Fibroblast of lung (primary cell): ENCODE measurements at regions not wholly inside any gene's neighbourhood (a gene's known extent, or its start where the extent isn't known, plus 50 kb on each side); places are given as distances from the start of the nearest gene placed in this dataset.

Experiments
- DNase-seq, 2 donors: peaks; one replicate each; pipeline versions ENCODE4 v3.0.0 to v3.0.0-alpha.2; 2010; ENCODE audit warnings: low read depth in 2 of 2
- H2AFZ ChIP-seq: 2 replicates; pipeline ENCODE4 v1.5.1; 2012; ENCODE audit warnings: low read length, control low read depth, inconsistent platforms
- H3K27ac ChIP-seq: 2 replicates; pipeline ENCODE4 v1.5.1; 2011; ENCODE audit warnings: low read length, control low read depth; ENCODE audit not compliant: insufficient read depth
- H3K27me3 ChIP-seq: 2 replicates; pipeline ENCODE4 v1.5.1; 2011; ENCODE audit warnings: mild to moderate bottlenecking, low read length; ENCODE audit not compliant: control insufficient read depth, insufficient read depth
- H3K36me3 ChIP-seq: 2 replicates; pipeline ENCODE4 v1.5.1; 2011; ENCODE audit warnings: low read length; ENCODE audit not compliant: control insufficient read depth, insufficient read depth
- H3K4me1 ChIP-seq: 2 replicates; pipeline ENCODE4 v1.5.1; 2011; ENCODE audit warnings: low read length; ENCODE audit not compliant: control insufficient read depth, insufficient read depth; ENCODE audit errors: extremely low read depth
- H3K4me2 ChIP-seq: 2 replicates; pipeline ENCODE4 v1.5.1; 2011; ENCODE audit warnings: low read length, control low read depth; ENCODE audit not compliant: insufficient read depth; ENCODE audit errors: extremely low read depth
- H3K4me3 ChIP-seq, 4 experiments: fragments of 200-600 bp in 1 of 4; sonication (generic) in 1 of 4; replicated peaks in 1 of 4; 2 replicates each; pipeline ENCODE4 v1.5.1; 2011 to 2016; ENCODE audit warnings: low read length in 4 of 4, low read depth in 3 of 4, mild to moderate bottlenecking in 3 of 4, control low read depth in 2 of 4, inconsistent platforms in 1 of 4, mixed read lengths in 1 of 4; ENCODE audit not compliant: insufficient read depth in 1 of 4; ENCODE audit errors: control extremely low read depth in 1 of 4
- H3K79me2 ChIP-seq: 2 replicates; pipeline ENCODE4 v1.5.1; 2012; ENCODE audit warnings: mild to moderate bottlenecking, low read length, inconsistent platforms; ENCODE audit not compliant: control insufficient read depth, insufficient read depth
- H3K9ac ChIP-seq: 2 replicates; pipeline ENCODE4 v1.5.1; 2011; ENCODE audit warnings: mild to moderate bottlenecking, low read length, control low read depth; ENCODE audit not compliant: insufficient read depth
- H3K9me3 ChIP-seq: 2 replicates; pipeline ENCODE4 v1.5.1; 2012; ENCODE audit warnings: low read depth, low read length; ENCODE audit not compliant: control insufficient read depth, insufficient read depth
- H4K20me1 ChIP-seq: 2 replicates; pipeline ENCODE4 v1.5.1; 2011; ENCODE audit warnings: low read length; ENCODE audit not compliant: control insufficient read depth, insufficient read depth; ENCODE audit errors: extremely low read depth
- CTCF ChIP-seq, 2 donors: IDR thresholded peaks in 1 of 2; conservative IDR thresholded peaks in 1 of 2; 1 replicate in 1 of 2; 2 replicates in 1 of 2; pipeline ENCODE4 v1.5.1; 2011 to 2012; ENCODE audit warnings: low read length in 2 of 2, control low read depth in 1 of 2, inconsistent platforms in 1 of 2, low read depth in 1 of 2, mild to moderate bottlenecking in 1 of 2
- EZH2 ChIP-seq: IDR thresholded peaks from 2 replicates; pipeline ENCODE4 v1.5.1; 2012; ENCODE audit warnings: low read length, control low read depth, mild to moderate bottlenecking; ENCODE audit errors: missing control alignments

GRCh38 chr3:177574222-177574856, 377.1 kb upstream of the TBL1XR1 start:
- Histone ChIP-seq H3K4me2 (no peak overlapping the region), H3K27me3 (no peaks in the 10 kb centered on the region), H3K9ac (no peak overlapping the region), H3K9me3 (no peaks in the 10 kb centered on the region), H3K4me3 (no peak overlapping the region), H3K27ac (no peak overlapping the region), H3K79me2 (no peaks in the 10 kb centered on the region), H2AFZ (peak overlapping the region; percentile 29), H4K20me1 (no peaks in the 10 kb centered on the region), H3K4me1 (peaks cover 8% of the 10 kb centered on the region), H3K36me3 (no peaks in the 10 kb centered on the region)
- TF ChIP-seq CTCF (conservative IDR thresholded peaks at IDR 0.05 in 1 of 2, IDR thresholded peaks at IDR 0.05 in 1 of 2; ENCODE audit: low read depth in 1 of 2, low read length in 2 of 2) (no peak), EZH2 (no peak)
- DNase-seq = peak; percentile 67 to 92

GRCh38 chr3:177576746-177577145, 379.5 kb upstream of the TBL1XR1 start:
- DNase-seq = no peak
- no peak for TF ChIP-seq CTCF (conservative IDR thresholded peaks at IDR 0.05 in 1 of 2, IDR thresholded peaks at IDR 0.05 in 1 of 2; ENCODE audit: low read depth in 1 of 2, low read length in 2 of 2)
- no peak for TF ChIP-seq EZH2
- Histone ChIP-seq H2AFZ (no peak overlapping the region), H3K27ac (no peak overlapping the region), H3K4me2 (no peak overlapping the region), H3K9me3 (no peaks in the 10 kb centered on the region), H3K4me3 (no peak overlapping the region), H3K79me2 (no peaks in the 10 kb centered on the region), H4K20me1 (no peaks in the 10 kb centered on the region), H3K9ac (no peak overlapping the region), H3K4me1 (peaks cover 2% of the 10 kb centered on the region), H3K27me3 (no peaks in the 10 kb centered on the region), H3K36me3 (no peaks in the 10 kb centered on the region)

- H3K4me3 ChIP-seq = no peak overlapping the region
- H3K36me3 ChIP-seq = no peaks in the 10 kb centered on the region
- no peak overlapping the region for H3K27ac ChIP-seq
- H4K20me1 ChIP-seq = no peaks in the 10 kb centered on the region
- H3K4me2 ChIP-seq = no peak overlapping the region
- H3K27me3 ChIP-seq = no peaks in the 10 kb centered on the region
- H3K9me3 ChIP-seq = no peaks in the 10 kb centered on the region
- H3K4me1 ChIP-seq = peaks cover 2% of the 10 kb centered on the region
- no peak overlapping the region for H3K9ac ChIP-seq
- DNase-seq = no peak
- H3K79me2 ChIP-seq = no peaks in the 10 kb centered on the region
- H2AFZ ChIP-seq = no peak overlapping the region
- no peak for TF ChIP-seq EZH2
- TF ChIP-seq CTCF (conservative IDR thresholded peaks at IDR 0.05 in 1 of 2, IDR thresholded peaks at IDR 0.05 in 1 of 2; ENCODE audit: low read depth in 1 of 2, low read length in 2 of 2) = no peak
Measured at GRCh38 chr3:177578488-177578887, 381.2 kb upstream of the TBL1XR1 start.
